Endothelial cell of umbilical vein (primary cell): ENCODE measurements at regions not wholly inside any gene's neighbourhood (a gene's known extent, or its start where the extent isn't known, plus 50 kb on each side); places are given as distances from the start of the nearest gene placed in this dataset.

Source experiments
- CTCF ChIP-seq, 2 donors: IDR thresholded peaks; 1 replicate in 1 of 2; 2 replicates in 1 of 2; pipeline ENCODE4 v1.5.1; 2011; ENCODE audit warnings: low read length in 2 of 2, mild to moderate bottlenecking in 2 of 2, moderate library complexity in 2 of 2, control low read depth in 1 of 2, inconsistent platforms in 1 of 2, low read depth in 1 of 2; ENCODE audit not compliant: insufficient read depth in 1 of 2; ENCODE audit errors: extremely low read depth in 1 of 2
- EZH2 ChIP-seq: IDR thresholded peaks from 2 replicates; pipeline ENCODE4 v1.6.1; 2012; ENCODE audit warnings: borderline replicate concordance, low read depth, mild to moderate bottlenecking, moderate library complexity, low read length, inconsistent platforms; ENCODE audit not compliant: severe bottlenecking
- MAX ChIP-seq: IDR thresholded peaks from 2 replicates; pipeline ENCODE4 v1.6.1; 2011; ENCODE audit not compliant: insufficient read depth, insufficient read length
- POLR2A ChIP-seq: IDR thresholded peaks from 2 replicates; pipeline ENCODE4 v1.6.1; 2012; ENCODE audit warnings: low read depth, mild to moderate bottlenecking, control low read depth, low read length
- POLR2AphosphoS5 ChIP-seq: IDR thresholded peaks from 2 replicates; pipeline ENCODE4 v1.6.1; 2012; ENCODE audit warnings: low read depth, mild to moderate bottlenecking, control low read depth, low read length, moderate library complexity; ENCODE audit not compliant: insufficient read depth

GRCh38 chr3:194025119-194025518 lies 110.8 kb upstream of the HES1 start:
- TF ChIP-seq CTCF (IDR thresholded peaks at IDR 0.05; ENCODE audit: extremely low read depth in 1 of 2, insufficient read depth in 1 of 2, low read depth in 1 of 2, low read length in 2 of 2), result no peak
- no peak for TF ChIP-seq MAX
- TF ChIP-seq POLR2AphosphoS5, result no peak
- no peak for TF ChIP-seq EZH2
- TF ChIP-seq POLR2A, result no peak
